ENCODE measurements at regions not wholly inside any gene's neighbourhood (a gene's known extent, or its start where the extent isn't known, plus 50 kb on each side); places are given as distances from the start of the nearest gene placed in this dataset.
"Not testable (repeated sequence)": the region's sequence is repeated elsewhere in the genome, so short reads cannot be mapped to it uniquely, and the experiment has no call there.

- Mint-ChIP-seq H3K27me3 (peaks cover 7% of the 10 kb centered on the region), H3K9me3 (no peaks in the 10 kb centered on the region), H3K4me1 (no peaks in the 10 kb centered on the region), H3K27ac (no peak overlapping the region), H3K36me3 (no peaks in the 10 kb centered on the region), H3K4me3 (no peak overlapping the region)
- POLR2A ChIA-PET: no interaction called here
- ATAC-seq (ENCODE audit: low read depth) (no peak), DNase-seq (no peak)
These were observed 352.6 kb downstream of the OSTF1 start for GRCh38 chr9:75440914-75441313.

DNA sequence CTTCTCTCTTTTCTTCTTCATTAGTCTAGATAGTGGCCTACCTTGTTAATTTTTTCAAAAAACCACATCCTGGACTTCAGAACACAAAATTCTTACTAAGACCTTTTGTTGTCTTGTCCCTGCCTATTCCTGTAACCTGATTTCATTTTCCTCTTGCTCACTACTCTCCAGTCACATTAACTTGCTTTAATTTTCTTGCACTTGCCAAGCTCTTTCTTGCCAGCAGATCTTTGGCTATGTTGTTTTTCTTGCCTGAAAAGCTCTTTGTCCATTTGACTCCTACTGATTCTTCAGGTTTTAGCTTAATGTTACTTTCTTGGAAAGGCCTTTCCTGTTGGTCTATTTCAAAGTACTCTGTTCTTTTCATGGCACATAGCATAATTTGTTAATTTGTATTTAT, 356.8 kb downstream of the OSTF1 start:
- POLR2A ChIA-PET: no interaction called here

GRCh38 chr9:75447281-75447680, 359.0 kb downstream of the OSTF1 start:
- peaks cover 4% of the 10 kb centered on the region for H3K27me3 Mint-ChIP-seq
- H3K36me3 Mint-ChIP-seq: no peaks in the 10 kb centered on the region
- H3K4me3 Mint-ChIP-seq: no peak overlapping the region

More for the DNA sequence above, 356.8 kb downstream of the OSTF1 start:
- ATAC-seq (ENCODE audit: low read depth): no peak
- Mint-ChIP-seq H3K36me3 (no peaks in the 10 kb centered on the region), H3K9me3 (no peaks in the 10 kb centered on the region), H3K27me3 (peaks cover 3% of the 10 kb centered on the region), H3K4me1 (no peaks in the 10 kb centered on the region), H3K27ac (no peak overlapping the region), H3K4me3 (no peak overlapping the region)
- DNase-seq: no peak

GRCh38 chr9:75448281-75448680, 360.0 kb downstream of the OSTF1 start:
- POLR2A ChIA-PET: no interaction called here
- Mint-ChIP-seq H3K9me3 (no peaks in the 10 kb centered on the region), H3K36me3 (no peaks in the 10 kb centered on the region), H3K27ac (no peak overlapping the region), H3K4me3 (no peak overlapping the region), H3K27me3 (peaks cover 4% of the 10 kb centered on the region), H3K4me1 (no peaks in the 10 kb centered on the region)
- ATAC-seq (ENCODE audit: low read depth) (no peak), DNase-seq (no peak)

More at GRCh38 chr9:75447281-75447680, 359.0 kb downstream of the OSTF1 start:
- ATAC-seq (ENCODE audit: low read depth) (no peak), DNase-seq (no peak)
- H3K4me1 Mint-ChIP-seq: no peaks in the 10 kb centered on the region
- H3K27ac Mint-ChIP-seq: no peak overlapping the region
- H3K9me3 Mint-ChIP-seq: no peaks in the 10 kb centered on the region
- POLR2A ChIA-PET: no interaction called here

DNA sequence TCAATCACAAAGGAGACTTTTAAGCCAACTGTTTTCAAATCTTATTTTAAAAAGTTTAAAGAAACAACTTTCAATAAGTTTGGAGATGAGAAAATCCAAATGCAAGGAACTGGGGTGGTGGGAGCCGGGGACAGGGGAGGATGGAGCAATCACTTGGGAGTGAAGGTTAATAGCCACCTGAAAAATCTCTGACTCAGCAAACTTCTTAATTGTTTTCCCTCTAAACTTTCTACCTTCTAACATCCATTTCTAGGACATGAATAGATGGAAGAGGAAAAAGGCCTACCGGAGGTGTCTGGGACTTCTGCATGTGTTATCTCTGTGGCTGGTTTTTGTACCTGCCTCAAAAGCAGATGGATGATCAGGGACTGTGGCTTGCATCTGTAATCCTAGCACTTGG, 360.6 kb downstream of the OSTF1 start:
- H3K9me3 Mint-ChIP-seq: no peaks in the 10 kb centered on the region
- POLR2A ChIA-PET: no interaction called here
- H3K36me3 Mint-ChIP-seq: no peaks in the 10 kb centered on the region
- H3K4me3 Mint-ChIP-seq: no peak overlapping the region
- DNase-seq (no peak), ATAC-seq (ENCODE audit: low read depth) (no peak)
- no peak overlapping the region for H3K27ac Mint-ChIP-seq
- peaks cover 4% of the 10 kb centered on the region for H3K27me3 Mint-ChIP-seq
- H3K4me1 Mint-ChIP-seq: no peaks in the 10 kb centered on the region

DNA sequence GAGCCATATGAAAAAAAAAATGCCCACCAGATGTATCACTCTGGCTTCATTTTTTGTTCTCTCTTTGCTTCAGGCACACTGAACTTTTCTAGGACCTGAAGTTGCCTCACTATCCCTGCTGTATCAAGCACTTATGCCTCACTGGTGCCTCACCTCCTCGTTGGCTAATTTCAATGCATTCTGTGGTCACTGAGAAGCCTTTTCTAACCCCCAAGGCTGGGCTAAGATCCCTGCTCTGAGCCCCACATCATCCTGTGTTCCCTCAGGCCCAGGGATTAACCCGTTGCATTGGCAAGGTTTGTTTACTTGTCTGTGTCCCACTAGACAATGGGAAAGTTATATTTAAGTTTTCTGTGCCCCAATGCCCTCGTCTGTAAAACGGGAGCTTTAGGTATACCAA, 362.7 kb downstream of the OSTF1 start:
- H3K27me3 Mint-ChIP-seq: peaks cover 4% of the 10 kb centered on the region
- no peak overlapping the region for H3K4me3 Mint-ChIP-seq
- ATAC-seq (ENCODE audit: low read depth): no peak
- no peaks in the 10 kb centered on the region for H3K4me1 Mint-ChIP-seq
- POLR2A ChIA-PET: no interaction called here
- H3K9me3 Mint-ChIP-seq: no peaks in the 10 kb centered on the region
- no peaks in the 10 kb centered on the region for H3K36me3 Mint-ChIP-seq
- DNase-seq: no peak
- no peak overlapping the region for H3K27ac Mint-ChIP-seq

- H3K27me3 Mint-ChIP-seq: peaks cover 4% of the 10 kb centered on the region
- ATAC-seq (ENCODE audit: low read depth) (no peak), DNase-seq (no peak)
- no peak overlapping the region for H3K4me3 Mint-ChIP-seq
- no peaks in the 10 kb centered on the region for H3K9me3 Mint-ChIP-seq
- no peaks in the 10 kb centered on the region for H3K4me1 Mint-ChIP-seq
- H3K27ac Mint-ChIP-seq: no peak overlapping the region
- POLR2A ChIA-PET: no interaction called here
- no peaks in the 10 kb centered on the region for H3K36me3 Mint-ChIP-seq
These were observed 363.2 kb downstream of the OSTF1 start for GRCh38 chr9:75451505-75451904.

DNA sequence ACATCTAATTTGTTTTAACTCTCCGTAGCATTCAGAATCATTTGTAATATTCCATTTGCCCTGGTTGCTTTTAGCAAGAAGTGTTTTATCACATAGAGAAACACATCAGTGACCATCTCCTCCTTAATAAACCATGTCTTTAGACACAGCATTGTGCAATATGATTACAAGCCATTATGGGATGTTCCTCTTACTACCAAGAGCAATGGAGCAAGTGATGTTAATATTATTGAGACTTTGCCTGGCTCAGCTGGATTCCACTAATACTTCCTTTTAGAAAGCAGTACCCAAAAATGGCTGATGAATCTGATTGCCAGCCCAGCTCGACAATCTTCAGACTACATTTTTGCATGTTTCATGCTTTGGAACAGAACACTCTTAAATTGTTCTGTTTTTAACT, 364.2 kb downstream of the OSTF1 start:
- Mint-ChIP-seq H3K27me3 (peaks cover 8% of the 10 kb centered on the region), H3K4me1 (no peaks in the 10 kb centered on the region), H3K9me3 (no peaks in the 10 kb centered on the region), H3K4me3 (no peak overlapping the region), H3K36me3 (no peaks in the 10 kb centered on the region), H3K27ac (no peak overlapping the region)
- ATAC-seq (ENCODE audit: low read depth) (no peak), DNase-seq (no peak)
- POLR2A ChIA-PET: no interaction called here

GRCh38 chr9:75454043-75454442, 365.7 kb downstream of the OSTF1 start:
- no peak for ATAC-seq (ENCODE audit: low read depth)
- POLR2A ChIA-PET: no interaction called here

GRCh38 chr9:75454891-75455290, 366.6 kb downstream of the OSTF1 start:
- no peaks in the 10 kb centered on the region for H3K9me3 Mint-ChIP-seq
- no peaks in the 10 kb centered on the region for H3K36me3 Mint-ChIP-seq
- POLR2A ChIA-PET: no interaction called here
- H3K4me1 Mint-ChIP-seq: no peaks in the 10 kb centered on the region
- no peak overlapping the region for H3K4me3 Mint-ChIP-seq
- ATAC-seq (ENCODE audit: low read depth) (no peak), DNase-seq (no peak)
- peaks cover 11% of the 10 kb centered on the region for H3K27me3 Mint-ChIP-seq
- no peak overlapping the region for H3K27ac Mint-ChIP-seq

More at GRCh38 chr9:75454043-75454442, 365.7 kb downstream of the OSTF1 start:
- Mint-ChIP-seq H3K27me3 (peaks cover 11% of the 10 kb centered on the region), H3K4me3 (no peak overlapping the region), H3K27ac (no peak overlapping the region), H3K4me1 (no peaks in the 10 kb centered on the region), H3K9me3 (no peaks in the 10 kb centered on the region), H3K36me3 (no peaks in the 10 kb centered on the region)
- DNase-seq: no peak

- Mint-ChIP-seq H3K4me3 (no peak overlapping the region), H3K36me3 (no peaks in the 10 kb centered on the region), H3K4me1 (no peaks in the 10 kb centered on the region), H3K27me3 (peaks cover 7% of the 10 kb centered on the region), H3K27ac (no peak overlapping the region), H3K9me3 (no peaks in the 10 kb centered on the region)
- POLR2A ChIA-PET: no interaction called here
- DNase-seq: no peak
- ATAC-seq (ENCODE audit: low read depth): no peak
These were observed 367.2 kb downstream of the OSTF1 start for GRCh38 chr9:75455444-75455921.

- peaks cover 7% of the 10 kb centered on the region for H3K27me3 Mint-ChIP-seq
- H3K27ac Mint-ChIP-seq: no peak overlapping the region
- POLR2A ChIA-PET: no interaction called here
- no peak for DNase-seq
- no peak overlapping the region for H3K4me3 Mint-ChIP-seq
- ATAC-seq (ENCODE audit: low read depth): no peak
- H3K9me3 Mint-ChIP-seq: no peaks in the 10 kb centered on the region
- H3K36me3 Mint-ChIP-seq: no peaks in the 10 kb centered on the region
- no peaks in the 10 kb centered on the region for H3K4me1 Mint-ChIP-seq
These were observed 368.4 kb downstream of the OSTF1 start for GRCh38 chr9:75456698-75457097.

DNA sequence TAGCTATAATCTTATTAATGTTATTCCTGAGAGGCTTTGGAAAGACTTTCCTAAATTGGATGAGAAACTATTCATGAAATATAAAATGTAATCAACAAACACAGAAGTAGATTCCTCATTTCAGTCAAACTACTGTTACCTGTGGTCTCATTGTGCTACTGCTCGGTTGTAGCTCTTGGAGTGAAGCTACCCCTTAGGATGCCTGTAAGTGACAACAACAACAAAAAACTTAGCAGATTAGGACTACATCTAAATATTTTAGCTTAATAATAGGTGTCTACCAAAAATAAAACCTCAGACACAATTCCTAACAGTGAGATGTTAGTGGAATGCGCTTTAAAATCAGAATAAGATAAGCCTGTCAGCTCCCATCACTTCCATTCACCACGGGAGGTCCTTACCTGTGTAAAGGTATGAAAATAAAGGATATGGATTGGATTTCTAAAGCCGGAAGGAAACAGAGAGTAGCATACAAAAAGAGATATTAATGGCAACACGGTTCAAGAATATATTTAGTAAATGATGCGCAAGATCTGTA, 369.2 kb downstream of the OSTF1 start:
- no peak for DNase-seq
- Mint-ChIP-seq H3K4me1 (no peaks in the 10 kb centered on the region), H3K36me3 (no peaks in the 10 kb centered on the region), H3K4me3 (no peak overlapping the region), H3K9me3 (no peaks in the 10 kb centered on the region), H3K27me3 (peaks cover 11% of the 10 kb centered on the region), H3K27ac (no peak overlapping the region)
- POLR2A ChIA-PET: no interaction called here
- no peak for ATAC-seq (ENCODE audit: low read depth)

DNA sequence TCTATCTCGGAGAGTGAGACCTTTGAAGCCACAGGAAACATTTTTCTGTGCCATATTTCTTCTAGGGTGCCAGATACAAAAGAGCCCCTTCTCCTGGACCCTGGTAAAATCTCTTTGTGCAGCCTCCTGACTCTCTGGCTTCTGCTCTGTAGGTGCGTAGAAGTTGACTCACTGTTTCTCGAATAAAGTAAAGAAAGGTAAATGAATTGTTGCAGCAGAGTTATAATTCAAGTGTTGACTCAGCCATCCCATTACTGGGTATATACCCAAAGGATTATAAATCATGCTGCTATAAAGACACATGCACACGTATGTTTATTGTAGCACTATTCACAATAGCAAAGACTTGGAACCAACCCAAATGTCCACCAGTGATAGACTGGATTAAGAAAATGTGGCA, 371.0 kb downstream of the OSTF1 start:
- H3K27ac Mint-ChIP-seq; ATAC-seq (ENCODE audit: low read depth); H3K4me3 Mint-ChIP-seq; DNase-seq; H3K36me3 Mint-ChIP-seq; POLR2A ChIA-PET; H3K9me3 Mint-ChIP-seq; H3K4me1 Mint-ChIP-seq: not testable (repeated sequence)
- H3K27me3 Mint-ChIP-seq: peaks cover 13% of the 10 kb centered on the region

DNA sequence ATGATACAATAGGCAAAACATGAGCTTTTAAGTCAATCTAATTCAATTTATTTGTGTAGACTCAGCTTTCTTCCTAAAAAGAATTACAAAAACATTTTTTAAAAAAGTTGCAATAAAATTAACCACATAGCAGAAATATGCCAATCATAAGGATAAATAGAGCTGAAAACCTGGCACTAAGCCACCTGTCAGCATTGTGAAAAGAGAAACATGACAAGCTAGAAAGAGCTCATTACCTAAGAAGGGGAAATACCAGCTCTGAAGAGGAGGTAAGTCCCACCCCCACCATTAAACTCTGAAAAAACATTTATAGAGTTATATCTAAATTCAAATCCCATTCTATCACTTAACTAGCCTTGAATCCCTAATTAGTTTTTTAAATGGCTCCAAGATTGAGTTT, 372.9 kb downstream of the OSTF1 start:
- Mint-ChIP-seq H3K27ac (no peak overlapping the region), H3K36me3 (no peaks in the 10 kb centered on the region), H3K27me3 (peaks cover 13% of the 10 kb centered on the region), H3K4me1 (no peaks in the 10 kb centered on the region), H3K9me3 (no peaks in the 10 kb centered on the region), H3K4me3 (no peak overlapping the region)
- POLR2A ChIA-PET: no interaction called here
- ATAC-seq (ENCODE audit: low read depth) (no peak), DNase-seq (no peak)
